Left lung (tissue), 4 donors: ENCODE measurements at regions not wholly inside any gene's neighbourhood (a gene's known extent, or its start where the extent isn't known, plus 50 kb on each side); places are given as distances from the start of the nearest gene placed in this dataset.

Experiments
- ATAC-seq: fragments of 200-7000 bp; cut with Tn5 transposase; one replicate; pipeline ENCODE4 v1.9.1; 2020; ENCODE audit warnings: moderate library complexity
- DNase-seq, 4 donors: peaks; one replicate each; pipeline ENCODE4 v3.0.0-alpha.2; 2013 to 2020
- H3K27ac ChIP-seq, 2 donors: fragments of 200-600 bp; sonication (generic) in 1 of 2; one replicate each; pipeline versions ENCODE4 v1.5.0 to v1.8.0; 2020 to 2021
- H3K27me3 ChIP-seq, 2 donors: fragments of 200-600 bp; sonication (generic) in 1 of 2; one replicate each; pipeline versions ENCODE4 v1.5.0 to v1.8.0; 2020 to 2021
- H3K36me3 ChIP-seq, 2 donors: fragments of 200-600 bp; sonication (generic) in 1 of 2; one replicate each; pipeline versions ENCODE4 v1.5.0 to v1.8.0; 2020 to 2021
- H3K4me1 ChIP-seq, 2 donors: fragments of 200-600 bp; one replicate each; pipeline ENCODE4 v1.8.0; 2021
- H3K4me3 ChIP-seq, 2 donors: fragments of 200-600 bp; sonication (generic) in 1 of 2; one replicate each; pipeline versions ENCODE4 v1.5.0 to v1.8.0; 2020 to 2021; ENCODE audit warnings: mild to moderate bottlenecking in 1 of 2
- H3K9me3 ChIP-seq, 2 donors: fragments of 200-600 bp; sonication (generic) in 1 of 2; one replicate each; pipeline versions ENCODE4 v1.5.0 to v1.8.0; 2020 to 2021
- intact Hi-C, 2 donors: fragments of 100-400 bp; cut with DNase I; formaldehyde crosslinking; loops; one replicate each; pipeline versions ENCODE4 v1.11.2 to v1.14.2; 2022
- TF ChIP-seq, protein P1 (sequence below), 2 donors: fragments of 200-600 bp; sonication (generic) in 1 of 2; IDR thresholded peaks; one replicate each; pipeline versions ENCODE4 v1.5.0 to v1.8.0; 2021; ENCODE audit warnings: antibody characterized with exemption in 2 of 2
- donor health status: DM: no; HTN: yes; CAD: no.
- donor health status: DM: no; HTN: no; CAD: no.

DNA sequence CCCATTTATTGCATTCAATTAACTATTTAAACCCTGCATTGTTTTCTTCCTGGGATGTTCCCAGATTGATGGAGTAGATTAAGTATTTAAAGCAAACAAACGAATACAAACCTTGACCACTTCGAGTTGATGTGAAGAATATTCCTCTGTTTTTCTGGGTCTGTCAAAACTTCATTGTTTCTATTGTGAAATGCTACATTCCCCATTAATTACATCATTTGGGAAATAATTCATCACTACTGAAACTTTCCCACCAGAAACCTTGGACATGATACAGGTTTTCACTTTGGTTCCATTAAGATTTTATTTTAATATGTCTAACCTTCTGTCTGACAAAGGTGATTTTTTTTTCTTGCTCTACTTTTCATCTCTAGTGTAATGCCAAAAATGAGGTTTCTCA lies 365.1 kb upstream of the ETAA1 start:
- Histone ChIP-seq H3K36me3 (no peaks in the 10 kb centered on the region), H3K27ac (no peak overlapping the region), H3K4me1 (no peaks in the 10 kb centered on the region), H3K27me3 (no peaks in the 10 kb centered on the region), H3K4me3 (no peak overlapping the region), H3K9me3 (no peaks in the 10 kb centered on the region)
- no peak for ATAC-seq
- no peak for DNase-seq
- intact Hi-C loops, result no loop called here
- TF ChIP-seq, protein P1, sequence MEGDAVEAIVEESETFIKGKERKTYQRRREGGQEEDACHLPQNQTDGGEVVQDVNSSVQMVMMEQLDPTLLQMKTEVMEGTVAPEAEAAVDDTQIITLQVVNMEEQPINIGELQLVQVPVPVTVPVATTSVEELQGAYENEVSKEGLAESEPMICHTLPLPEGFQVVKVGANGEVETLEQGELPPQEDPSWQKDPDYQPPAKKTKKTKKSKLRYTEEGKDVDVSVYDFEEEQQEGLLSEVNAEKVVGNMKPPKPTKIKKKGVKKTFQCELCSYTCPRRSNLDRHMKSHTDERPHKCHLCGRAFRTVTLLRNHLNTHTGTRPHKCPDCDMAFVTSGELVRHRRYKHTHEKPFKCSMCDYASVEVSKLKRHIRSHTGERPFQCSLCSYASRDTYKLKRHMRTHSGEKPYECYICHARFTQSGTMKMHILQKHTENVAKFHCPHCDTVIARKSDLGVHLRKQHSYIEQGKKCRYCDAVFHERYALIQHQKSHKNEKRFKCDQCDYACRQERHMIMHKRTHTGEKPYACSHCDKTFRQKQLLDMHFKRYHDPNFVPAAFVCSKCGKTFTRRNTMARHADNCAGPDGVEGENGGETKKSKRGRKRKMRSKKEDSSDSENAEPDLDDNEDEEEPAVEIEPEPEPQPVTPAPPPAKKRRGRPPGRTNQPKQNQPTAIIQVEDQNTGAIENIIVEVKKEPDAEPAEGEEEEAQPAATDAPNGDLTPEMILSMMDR (IDR thresholded peaks at IDR 0.05), result no peak

DNA sequence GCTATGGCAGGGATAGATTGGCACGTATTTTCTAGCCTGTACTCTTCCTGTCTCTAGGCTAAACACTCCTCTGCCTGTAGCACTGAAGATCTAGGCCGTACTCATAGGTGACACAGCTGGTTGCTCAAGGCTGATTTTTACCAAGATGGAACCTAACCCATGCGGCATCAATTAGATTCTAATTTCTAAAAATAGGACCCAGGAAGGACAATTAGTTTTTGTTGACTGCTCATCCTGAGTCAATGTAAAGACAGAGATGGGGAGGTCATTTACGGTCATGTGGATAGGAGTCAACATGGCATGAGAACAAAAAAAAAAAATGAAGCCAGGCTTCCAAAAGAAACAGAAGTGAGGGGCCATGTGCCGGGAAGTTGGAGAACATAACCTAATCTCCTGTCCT lies 360.7 kb upstream of the ETAA1 start:
- intact Hi-C loops, result no loop called here
- no peak for ATAC-seq
- H3K36me3 ChIP-seq, result no peaks in the 10 kb centered on the region
- H3K27ac ChIP-seq, result no peak overlapping the region
- no peaks in the 10 kb centered on the region for H3K9me3 ChIP-seq
- no peak overlapping the region for H3K4me3 ChIP-seq
- TF ChIP-seq, protein P1 (IDR thresholded peaks at IDR 0.05), result no peak
- no peaks in the 10 kb centered on the region for H3K4me1 ChIP-seq
- no peak for DNase-seq
- no peaks in the 10 kb centered on the region for H3K27me3 ChIP-seq

- no peaks in the 10 kb centered on the region for H3K9me3 ChIP-seq
- TF ChIP-seq, protein P1 (IDR thresholded peaks at IDR 0.05), result no peak
- DNase-seq (peak in 1 of 4 donors; percentile 28), ATAC-seq (peak; percentile 75)
- H3K27me3 ChIP-seq, result no peaks in the 10 kb centered on the region
- H3K4me3 ChIP-seq, result no peak overlapping the region
- no peaks in the 10 kb centered on the region for H3K4me1 ChIP-seq
- intact Hi-C loops, result no loop called here
- H3K36me3 ChIP-seq, result no peaks in the 10 kb centered on the region
- no peak overlapping the region for H3K27ac ChIP-seq
These were observed 359.5 kb upstream of the ETAA1 start for GRCh38 chr2:67037655-67038054.

DNA sequence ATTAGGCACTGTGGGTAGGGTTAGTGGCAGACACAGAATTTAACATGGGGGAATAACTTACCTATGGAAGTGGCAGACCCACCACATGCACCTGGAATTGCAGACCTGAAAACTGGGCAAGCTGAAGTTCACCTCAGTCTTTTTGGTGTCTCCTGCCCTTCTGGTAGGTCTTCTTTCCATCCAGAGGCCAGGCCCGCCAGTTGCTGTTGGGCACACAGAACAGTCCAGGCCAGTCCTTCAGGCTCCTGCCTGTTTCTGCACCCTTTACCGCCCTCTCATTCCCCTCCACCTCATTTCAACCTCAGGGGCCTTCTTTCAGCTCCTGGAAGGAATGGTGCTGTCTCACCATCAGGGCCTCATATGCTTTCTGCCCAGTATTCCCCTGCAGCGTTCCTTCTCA lies 358.9 kb upstream of the ETAA1 start:
- H3K27ac ChIP-seq, result no peak overlapping the region
- no peak overlapping the region for H3K4me3 ChIP-seq
- H3K9me3 ChIP-seq, result no peaks in the 10 kb centered on the region
- DNase-seq, result peak in 1 of 4 donors; percentile 25
- ATAC-seq, result no peak
- no peaks in the 10 kb centered on the region for H3K27me3 ChIP-seq
- H3K36me3 ChIP-seq, result no peaks in the 10 kb centered on the region
- TF ChIP-seq, protein P1 (IDR thresholded peaks at IDR 0.05), result no peak
- intact Hi-C loops, result no loop called here
- H3K4me1 ChIP-seq, result no peaks in the 10 kb centered on the region

DNA sequence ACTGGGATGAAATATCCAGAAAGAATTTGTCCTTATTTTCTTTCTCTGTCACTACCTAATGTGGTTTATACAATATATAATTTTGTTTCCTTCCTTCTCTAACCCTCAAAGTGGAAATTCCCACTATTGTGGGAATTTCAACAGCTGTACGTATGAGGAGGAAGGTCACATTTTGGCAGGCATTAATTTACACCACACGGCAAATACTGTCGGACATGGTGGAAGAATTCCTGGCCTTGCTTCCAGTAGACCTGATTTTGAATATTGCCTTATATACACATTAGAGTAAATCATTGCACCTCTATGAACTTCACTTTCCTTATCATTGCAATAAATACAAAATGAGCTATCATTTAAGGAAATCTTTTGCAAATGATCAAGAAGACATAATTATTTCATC lies 358.1 kb upstream of the ETAA1 start:
- H3K27me3 ChIP-seq, result no peaks in the 10 kb centered on the region
- TF ChIP-seq, protein P1 (IDR thresholded peaks at IDR 0.05), result no peak
- DNase-seq, result no peak
- H3K27ac ChIP-seq, result no peak overlapping the region
- H3K9me3 ChIP-seq, result no peaks in the 10 kb centered on the region
- ATAC-seq, result no peak
- no peaks in the 10 kb centered on the region for H3K36me3 ChIP-seq
- no peak overlapping the region for H3K4me3 ChIP-seq
- intact Hi-C loops, result no loop called here
- H3K4me1 ChIP-seq, result no peaks in the 10 kb centered on the region
